ENCODE measurements at regions not wholly inside any gene's neighbourhood (a gene's known extent, or its start where the extent isn't known, plus 50 kb on each side); places are given as distances from the start of the nearest gene placed in this dataset.

DNA sequence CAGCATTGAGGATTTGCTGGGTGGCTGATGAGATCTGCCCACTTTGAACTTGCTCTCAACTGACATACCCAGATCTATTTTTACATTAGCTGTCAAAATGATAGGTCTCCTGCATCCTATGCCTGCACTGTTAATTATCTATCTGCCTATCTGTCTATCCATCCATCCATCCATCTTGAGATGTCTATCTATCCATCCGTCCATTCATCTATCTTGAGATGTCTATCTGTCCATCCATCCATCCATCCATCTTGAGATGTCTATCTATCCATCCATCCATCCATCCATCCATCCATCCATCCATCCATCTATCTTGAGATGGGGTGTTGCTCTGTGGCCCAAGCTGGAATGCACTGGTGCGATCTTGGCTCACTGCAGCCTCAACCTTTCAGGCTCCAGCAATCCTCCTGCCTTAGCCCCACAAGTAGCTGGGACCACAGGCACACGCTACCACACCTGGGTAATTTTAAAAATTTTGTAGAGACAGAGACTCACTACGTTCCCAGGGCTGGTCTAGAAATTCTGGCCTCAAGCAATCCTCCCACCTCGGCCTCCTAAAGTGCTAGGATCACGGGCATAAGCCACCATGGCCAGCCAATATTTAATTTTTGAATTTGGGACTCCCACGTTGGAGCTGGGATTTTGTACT, 159.4 kb upstream of the NSMCE3 start:
- no peaks in the 10 kb centered on the region for H3K4me1 ChIP-seq
- 92 to 94% methylated on average over 7 of the region's 7 CpGs for WGBS, 2 donors
- no peaks in the 10 kb centered on the region for H3K36me3 ChIP-seq
- no peak for TF ChIP-seq POLR2AphosphoS5 (IDR thresholded peaks at IDR 0.05)
- TF ChIP-seq, protein P1, sequence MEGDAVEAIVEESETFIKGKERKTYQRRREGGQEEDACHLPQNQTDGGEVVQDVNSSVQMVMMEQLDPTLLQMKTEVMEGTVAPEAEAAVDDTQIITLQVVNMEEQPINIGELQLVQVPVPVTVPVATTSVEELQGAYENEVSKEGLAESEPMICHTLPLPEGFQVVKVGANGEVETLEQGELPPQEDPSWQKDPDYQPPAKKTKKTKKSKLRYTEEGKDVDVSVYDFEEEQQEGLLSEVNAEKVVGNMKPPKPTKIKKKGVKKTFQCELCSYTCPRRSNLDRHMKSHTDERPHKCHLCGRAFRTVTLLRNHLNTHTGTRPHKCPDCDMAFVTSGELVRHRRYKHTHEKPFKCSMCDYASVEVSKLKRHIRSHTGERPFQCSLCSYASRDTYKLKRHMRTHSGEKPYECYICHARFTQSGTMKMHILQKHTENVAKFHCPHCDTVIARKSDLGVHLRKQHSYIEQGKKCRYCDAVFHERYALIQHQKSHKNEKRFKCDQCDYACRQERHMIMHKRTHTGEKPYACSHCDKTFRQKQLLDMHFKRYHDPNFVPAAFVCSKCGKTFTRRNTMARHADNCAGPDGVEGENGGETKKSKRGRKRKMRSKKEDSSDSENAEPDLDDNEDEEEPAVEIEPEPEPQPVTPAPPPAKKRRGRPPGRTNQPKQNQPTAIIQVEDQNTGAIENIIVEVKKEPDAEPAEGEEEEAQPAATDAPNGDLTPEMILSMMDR (IDR thresholded peaks at IDR 0.05): no peak
- no peak for TF ChIP-seq EP300 (IDR thresholded peaks at IDR 0.05)
- TF ChIP-seq POLR2A (IDR thresholded peaks at IDR 0.05): no peak
- no peak overlapping the region for H3K4me3 ChIP-seq
- no peak for DNase-seq
- H3K27me3 ChIP-seq: no peaks in the 10 kb centered on the region
- intact Hi-C loops (cut with DNase I): no loop called here
- H3K27ac ChIP-seq: no peak overlapping the region
- H3K9me3 ChIP-seq: no peaks in the 10 kb centered on the region

GRCh38 chr15:29425864-29426263, 156.2 kb upstream of the NSMCE3 start:
- H3K9me3 ChIP-seq: no peaks in the 10 kb centered on the region
- peaks cover 0 to 5% (median 2%) of the 10 kb centered on the region in 4 donors for H3K4me1 ChIP-seq
- TF ChIP-seq POLR2A (IDR thresholded peaks at IDR 0.05) (no peak), POLR2AphosphoS5 (IDR thresholded peaks at IDR 0.05) (no peak), EP300 (IDR thresholded peaks at IDR 0.05) (no peak)
- TF ChIP-seq, protein P1 (IDR thresholded peaks at IDR 0.05): no peak
- H3K27ac ChIP-seq: no peak overlapping the region
- intact Hi-C loops (cut with DNase I): no loop called here
- no peak for DNase-seq
- H3K4me3 ChIP-seq: no peak overlapping the region
- H3K27me3 ChIP-seq: no peaks in the 10 kb centered on the region
- no peaks in the 10 kb centered on the region for H3K36me3 ChIP-seq

GRCh38 chr15:29424118-29424517, 154.5 kb upstream of the NSMCE3 start:
- Histone ChIP-seq H3K4me3 (no peak overlapping the region), H3K36me3 (no peaks in the 10 kb centered on the region), H3K27me3 (no peaks in the 10 kb centered on the region), H3K27ac (no peak overlapping the region), H3K4me1 (peaks cover 0 to 11% (median 2%) of the 10 kb centered on the region in 4 donors), H3K9me3 (no peaks in the 10 kb centered on the region)
- WGBS, 2 donors: 88 to 93% methylated on average over 4 of the region's 4 CpGs
- intact Hi-C loops (cut with DNase I): no loop called here
- TF ChIP-seq, protein P1 (IDR thresholded peaks at IDR 0.05): no peak
- TF ChIP-seq POLR2A (IDR thresholded peaks at IDR 0.05): no peak
- TF ChIP-seq EP300 (IDR thresholded peaks at IDR 0.05): no peak
- TF ChIP-seq POLR2AphosphoS5 (IDR thresholded peaks at IDR 0.05): no peak
- DNase-seq: no peak

GRCh38 chr15:29422606-29423005, 153.0 kb upstream of the NSMCE3 start:
- WGBS, 2 donors: 89 to 96% methylated on average over 2 of the region's 2 CpGs
- Histone ChIP-seq H3K9me3 (no peaks in the 10 kb centered on the region), H3K36me3 (no peaks in the 10 kb centered on the region), H3K27ac (no peak overlapping the region), H3K27me3 (no peaks in the 10 kb centered on the region), H3K4me3 (no peak overlapping the region), H3K4me1 (peaks cover 0 to 23% (median 10%) of the 10 kb centered on the region in 4 donors)
- intact Hi-C loops (cut with DNase I): no loop called here
- DNase-seq: no peak
- TF ChIP-seq, protein P1 (IDR thresholded peaks at IDR 0.05): no peak
- TF ChIP-seq POLR2A (IDR thresholded peaks at IDR 0.05) (no peak), EP300 (IDR thresholded peaks at IDR 0.05) (no peak), POLR2AphosphoS5 (IDR thresholded peaks at IDR 0.05) (no peak)

- H3K27ac ChIP-seq: no peak overlapping the region
- no peaks in the 10 kb centered on the region for H3K36me3 ChIP-seq
- intact Hi-C loops (cut with DNase I): no loop called here
- no peak for DNase-seq
- TF ChIP-seq POLR2A (IDR thresholded peaks at IDR 0.05) (no peak), POLR2AphosphoS5 (IDR thresholded peaks at IDR 0.05) (no peak), EP300 (IDR thresholded peaks at IDR 0.05) (no peak)
- TF ChIP-seq, protein P1 (IDR thresholded peaks at IDR 0.05): no peak
- H3K27me3 ChIP-seq: no peaks in the 10 kb centered on the region
- H3K4me1 ChIP-seq: peaks cover 0 to 23% (median 10%) of the 10 kb centered on the region in 4 donors
- H3K9me3 ChIP-seq: no peaks in the 10 kb centered on the region
- WGBS, 2 donors: 66 to 83% methylated on average over 2 of the region's 2 CpGs
- no peak overlapping the region for H3K4me3 ChIP-seq
Observed at GRCh38 chr15:29420188-29420587, 150.6 kb upstream of the NSMCE3 start.

Data from sigmoid colon (tissue), 6 donors.